ACHN (cell line): ENCODE measurements at regions not wholly inside any gene's neighbourhood (a gene's known extent, or its start where the extent isn't known, plus 50 kb on each side); places are given as distances from the start of the nearest gene placed in this dataset.
A peak's percentile ranks its signal among the peaks of the same experiment; 100 is the strongest.

Experiments
- DNase-seq: peaks from one replicate; pipeline ENCODE4 v3.0.0-alpha.2; 2015
- in situ Hi-C: cut with HindIII; loops from 2 replicates; pipeline ENCODE4 v1.10.0; 2017; ENCODE audit warnings: low sequenced_read_pairs, low pct_ligation_motif_present, low pct_unique_long_range_greater_than_20kb

DNA sequence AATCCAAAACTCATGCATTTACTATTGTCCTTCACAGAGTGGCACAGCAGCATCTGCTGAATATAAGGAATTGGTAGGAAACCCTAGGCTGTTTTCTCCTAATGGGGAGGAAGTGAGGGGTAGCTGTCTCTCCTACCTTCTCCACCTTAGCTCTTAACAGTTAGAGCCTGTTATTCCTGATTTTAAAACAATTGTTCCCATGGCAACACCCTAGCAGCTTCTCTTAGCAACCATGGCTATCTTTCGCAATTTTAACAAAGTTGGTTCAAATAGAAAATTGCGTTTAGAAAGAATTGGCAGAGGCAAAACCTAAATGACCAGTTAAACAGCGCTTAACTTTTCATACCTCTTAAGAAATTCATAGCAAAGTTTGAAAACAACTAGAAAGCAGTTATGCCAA is 603.4 kb upstream of the AUTS2 start:
- in situ Hi-C loops = no loop called here
- DNase-seq = no peak

GRCh38 chr7:68998136-68998535 is 600.1 kb upstream of the AUTS2 start:
- DNase-seq = no peak
- in situ Hi-C loops = no loop called here

DNA sequence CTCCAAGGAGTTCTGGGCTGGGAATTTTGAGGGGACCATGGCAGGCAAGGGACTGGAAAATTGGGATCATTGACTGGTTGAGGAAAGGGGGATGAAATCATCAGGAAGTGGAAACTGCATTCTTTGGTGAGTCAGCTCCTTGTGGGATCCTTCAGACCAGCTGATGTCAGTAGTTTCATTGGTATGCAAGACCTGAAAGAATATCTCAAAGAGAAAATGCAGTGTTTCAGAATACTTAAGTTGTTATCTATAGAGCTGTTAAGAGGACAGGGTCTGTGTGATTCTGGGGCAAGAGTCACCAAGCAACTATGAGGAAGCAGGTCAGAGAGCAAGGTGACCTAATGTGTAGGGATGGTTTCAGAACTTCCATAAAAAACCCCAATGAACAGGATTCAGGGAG is 595.9 kb upstream of the AUTS2 start:
- in situ Hi-C loops = no loop called here
- no peak for DNase-seq

DNA sequence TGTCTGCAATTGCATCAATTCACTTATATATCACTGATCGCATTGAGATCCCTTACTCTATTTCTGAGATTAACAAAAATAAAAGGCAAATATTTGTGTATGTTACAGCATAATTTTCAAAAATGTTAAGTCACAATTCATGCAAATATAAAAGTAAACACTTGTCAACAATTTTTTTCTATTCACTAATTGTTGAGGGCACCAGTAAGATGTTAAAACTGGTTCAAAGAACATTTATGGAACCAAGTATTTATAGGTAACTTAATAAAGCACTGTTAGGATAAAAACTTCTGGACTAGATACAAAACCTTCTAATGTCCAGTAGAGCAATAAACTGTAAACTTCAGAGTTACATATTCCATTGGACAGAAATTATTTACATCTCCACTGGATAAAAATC is 586.1 kb upstream of the AUTS2 start:
- DNase-seq = no peak
- in situ Hi-C loops = no loop called here

- DNase-seq = no peak
- in situ Hi-C loops = no loop called here
These were observed 581.1 kb upstream of the AUTS2 start for GRCh38 chr7:69017208-69017607.

DNA sequence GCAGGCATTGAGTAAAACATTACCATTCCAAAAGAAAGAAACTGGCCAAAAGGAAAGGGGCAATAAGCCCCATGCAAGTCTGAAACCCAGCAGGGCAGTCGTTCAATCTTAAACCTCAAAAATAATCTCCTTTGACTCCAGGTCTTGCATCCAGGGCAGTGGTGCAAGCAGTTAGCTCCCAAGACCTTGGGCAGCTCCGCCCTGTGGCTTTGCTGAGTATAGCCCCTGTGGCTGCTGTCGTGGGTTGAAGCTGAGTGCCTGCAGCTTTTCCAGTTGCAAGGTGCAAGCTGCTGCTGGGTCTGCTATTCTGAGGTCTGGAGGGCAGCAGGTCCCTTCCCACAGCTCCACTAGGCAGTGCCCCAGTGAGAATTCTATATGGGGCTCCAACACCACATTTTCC is 580.1 kb upstream of the AUTS2 start:
- DNase-seq = no peak
- in situ Hi-C loops = no loop called here

- DNase-seq = no peak
- in situ Hi-C loops = no loop called here
These were observed 578.8 kb upstream of the AUTS2 start for GRCh38 chr7:69019437-69019836.

DNA sequence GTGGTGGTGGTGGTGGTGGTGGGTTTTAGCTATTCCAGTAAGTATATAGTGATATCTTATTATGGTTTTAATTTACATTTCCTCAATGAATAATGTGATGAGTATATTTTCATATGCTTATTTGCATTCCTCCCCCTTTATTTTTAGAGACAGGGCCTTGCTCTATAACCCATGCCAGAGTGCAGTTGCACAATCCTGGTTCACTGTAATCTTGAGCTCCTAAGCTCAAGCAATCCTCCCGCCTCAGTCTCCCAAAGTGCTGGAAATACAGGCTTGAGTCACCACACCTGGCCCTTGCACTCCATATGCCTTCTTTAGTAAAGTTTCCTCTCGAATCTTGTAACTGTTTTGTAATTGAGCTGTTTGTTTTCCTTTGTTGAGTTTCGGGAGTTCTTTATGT is 577.7 kb upstream of the AUTS2 start:
- no peak for DNase-seq
- in situ Hi-C loops = no loop called here

GRCh38 chr7:69025249-69025648 is 573.0 kb upstream of the AUTS2 start:
- DNase-seq = no peak
- in situ Hi-C loops = no loop called here

DNA sequence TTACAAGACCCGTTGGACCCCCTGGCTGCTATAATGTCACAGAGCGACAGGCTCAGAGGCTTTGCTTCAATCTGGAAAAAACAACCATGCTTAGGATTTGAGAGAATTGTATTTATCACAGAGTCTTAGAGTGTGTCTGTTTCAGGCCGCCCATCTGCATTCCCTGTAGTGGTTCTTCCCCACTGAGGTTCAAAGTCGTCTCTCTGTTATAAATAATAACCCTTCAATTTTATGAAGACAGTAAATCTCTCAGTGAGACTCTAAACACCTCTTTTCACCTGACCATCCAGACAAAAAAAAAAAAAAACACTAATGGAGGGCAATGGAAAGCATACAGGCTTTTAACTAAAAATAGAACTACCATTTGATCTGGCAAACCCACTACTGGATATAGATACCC is 565.4 kb upstream of the AUTS2 start:
- in situ Hi-C loops = no loop called here
- no peak for DNase-seq

- in situ Hi-C loops = no loop called here
- no peak for DNase-seq
These were observed 562.4 kb upstream of the AUTS2 start for GRCh38 chr7:69035826-69036225.

DNA sequence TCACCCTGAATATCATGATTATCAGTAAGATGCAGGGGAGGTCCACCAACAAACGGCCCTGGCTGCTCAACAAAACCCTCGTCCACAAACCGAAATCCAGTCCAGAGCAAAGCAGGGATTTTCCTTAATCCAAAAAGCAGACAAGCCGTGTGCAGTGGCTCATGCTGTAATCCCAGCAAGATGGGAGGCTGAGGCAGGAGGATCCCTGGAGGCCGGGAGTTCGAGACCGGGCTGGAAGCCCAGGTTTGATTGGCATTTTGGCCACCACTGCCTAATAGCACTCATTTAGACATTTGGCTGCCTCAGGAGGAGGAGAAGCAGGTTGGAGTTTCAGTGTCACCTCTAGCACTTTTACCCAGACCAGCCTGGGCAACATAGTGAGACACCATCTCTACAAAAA is 562.0 kb upstream of the AUTS2 start:
- no peak for DNase-seq
- in situ Hi-C loops = no loop called here

- in situ Hi-C loops = no loop called here
- no peak for DNase-seq
These were observed 559.4 kb upstream of the AUTS2 start for GRCh38 chr7:69038915-69039314.

DNA sequence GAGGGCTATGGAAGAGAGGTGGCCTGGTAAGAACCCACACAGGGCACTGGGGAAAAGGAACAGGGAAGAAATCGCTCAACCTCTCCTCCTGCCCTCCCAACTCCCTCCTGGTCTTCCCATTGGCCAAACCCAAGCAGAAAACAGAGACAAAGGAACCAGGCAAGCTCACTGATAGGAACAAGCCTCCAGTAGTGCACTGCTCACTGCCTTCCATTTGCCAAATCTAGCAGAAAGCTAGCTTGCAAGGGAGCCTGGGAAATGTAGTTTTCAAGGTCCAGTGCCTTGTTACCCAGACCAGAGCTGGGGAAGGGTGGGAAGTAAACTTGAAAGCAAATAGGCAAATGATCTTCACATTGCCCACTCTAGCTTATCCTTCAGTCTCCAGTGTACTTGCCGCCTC is 556.1 kb upstream of the AUTS2 start:
- DNase-seq = no peak
- in situ Hi-C loops = no loop called here

DNA sequence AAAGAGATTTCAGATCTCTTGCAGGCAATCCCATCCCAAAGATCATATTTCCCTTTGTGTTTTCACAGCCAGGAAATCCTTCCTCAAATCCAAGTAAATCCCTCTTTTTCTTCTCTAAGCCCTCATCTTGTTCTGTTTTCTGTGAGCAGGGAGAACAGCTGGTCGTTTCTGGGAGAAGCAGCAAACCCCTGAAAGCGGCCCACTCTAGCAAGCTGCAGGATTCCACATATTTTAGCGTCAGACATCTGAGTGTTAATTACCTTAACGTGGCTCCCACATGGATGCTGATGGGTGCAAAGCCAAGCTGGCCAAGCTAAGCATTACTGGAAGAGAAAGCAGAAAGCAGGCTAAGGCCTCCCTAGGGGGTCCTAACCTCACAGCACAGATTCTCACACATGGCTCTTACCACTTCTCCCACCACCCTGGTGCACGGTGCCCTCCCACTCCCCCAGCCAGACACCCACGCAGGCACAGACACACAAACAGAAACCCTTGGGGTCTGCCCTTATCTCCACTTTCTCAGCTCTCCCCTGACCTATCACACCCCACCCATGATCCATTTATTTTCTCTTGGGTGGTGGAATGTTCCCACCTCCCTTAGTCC is 551.0 kb upstream of the AUTS2 start:
- no peak for DNase-seq
- in situ Hi-C loops = no loop called here

GRCh38 chr7:69049326-69049725 is 548.9 kb upstream of the AUTS2 start:
- DNase-seq = no peak

DNA sequence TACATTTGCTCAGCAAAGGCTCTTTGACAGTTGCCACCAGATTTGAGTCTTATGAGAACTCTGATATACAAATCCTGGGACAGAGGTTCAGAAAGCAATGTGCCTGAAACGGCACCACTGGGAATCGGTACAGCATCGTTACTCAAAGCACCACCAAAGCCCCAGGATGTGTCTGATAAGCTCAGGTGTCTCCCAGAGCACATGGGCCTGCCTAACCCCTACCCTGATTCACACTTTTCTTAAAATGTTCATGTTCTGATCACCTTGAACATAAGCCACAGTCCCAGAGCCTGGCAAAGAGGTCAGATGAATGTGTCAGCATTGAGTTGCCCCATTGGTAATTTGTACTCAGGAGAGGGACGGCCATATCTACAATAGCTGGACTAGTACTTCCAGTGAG is 545.8 kb upstream of the AUTS2 start:
- in situ Hi-C loops = no loop called here
- DNase-seq = no peak

More at GRCh38 chr7:69049326-69049725, 548.9 kb upstream of the AUTS2 start:
- in situ Hi-C loops = no loop called here

- in situ Hi-C loops = no loop called here
- DNase-seq = no peak
These were observed 537.8 kb upstream of the AUTS2 start for GRCh38 chr7:69060516-69060915.

- DNase-seq = no peak
- in situ Hi-C loops = no loop called here
These were observed 536.1 kb upstream of the AUTS2 start for GRCh38 chr7:69062020-69062765.

DNA sequence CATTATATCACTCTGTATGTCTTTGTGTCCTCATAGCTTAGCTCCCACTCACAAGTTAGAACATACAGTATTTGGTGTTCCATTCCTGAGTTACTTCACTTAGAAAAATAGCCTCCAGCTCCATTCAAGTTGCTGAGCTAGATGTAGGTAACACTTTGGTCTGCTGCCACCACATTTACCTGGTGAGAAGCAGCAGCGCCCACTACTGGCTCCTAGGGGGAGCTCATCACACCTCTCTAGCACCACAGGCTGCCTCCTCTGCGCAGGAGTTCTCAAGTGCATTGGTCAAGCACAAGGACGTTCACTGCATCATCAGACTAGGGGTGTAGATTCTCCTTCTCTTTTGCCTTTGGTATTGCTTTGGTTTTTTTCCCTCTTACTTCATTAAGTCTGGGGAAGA is 530.9 kb upstream of the AUTS2 start:
- in situ Hi-C loops = no loop called here
- peak; percentile 31 for DNase-seq
